ENCODE measurements at regions not wholly inside any gene's neighbourhood (a gene's known extent, or its start where the extent isn't known, plus 50 kb on each side); places are given as distances from the start of the nearest gene placed in this dataset.
"Not testable (repeated sequence)": the region's sequence is repeated elsewhere in the genome, so short reads cannot be mapped to it uniquely, and the experiment has no call there.

GRCh38 chr5:98227489-98227888, 546.0 kb upstream of the RGMB start:
- intact Hi-C loops (cut with micrococcal nuclease; ENCODE audit: unreplicated experiment) = no loop called here
- ATAC-seq (no peak), DNase-seq (ENCODE audit: low read depth, low spot score) (no peak)
- Histone ChIP-seq H3K27me3 (ENCODE audit: control insufficient read depth, insufficient read depth, low read length) (no peaks in the 10 kb centered on the region), H3K4me3 (ENCODE audit: low read depth in 2 of 2, low read length in 2 of 2) (no peak overlapping the region), H3K27ac (ENCODE audit: low read length) (no peak overlapping the region), H3K4me1 (ENCODE audit: control insufficient read depth, insufficient read depth, low read length) (no peaks in the 10 kb centered on the region), H3K36me3 (ENCODE audit: control insufficient read depth, insufficient read depth, low read length) (no peaks in the 10 kb centered on the region), H3K9me3 (ENCODE audit: control insufficient read depth, insufficient read depth, low read depth, low read length) (no peaks in the 10 kb centered on the region)
- in situ Hi-C loops (cut with HindIII; ENCODE audit: low pct_unique_long_range_greater_than_20kb, low sequenced_read_pairs) = no loop called here
- TF ChIP-seq POLR2AphosphoS5 (IDR thresholded peaks at IDR 0.05; ENCODE audit: low read depth, low read length) (no peak), CTCF (IDR thresholded peaks at IDR 0.05) (no peak), REST (IDR thresholded peaks at IDR 0.05; ENCODE audit: insufficient read depth in 1 of 2, low read depth in 2 of 2, low read length in 1 of 2) (no peak), SIN3A (IDR thresholded peaks at IDR 0.05; ENCODE audit: borderline replicate concordance, insufficient read depth, low read depth, low read length) (no peak), TCF7L2 (IDR thresholded peaks at IDR 0.05; ENCODE audit: low read depth, low read length) (no peak)
- no TSS peak for BruUV-seq (replicated peaks)
- POLR2A ChIA-PET = no interaction called here
- CTCF ChIA-PET = no interaction called here

- Histone ChIP-seq H3K4me1 (ENCODE audit: control insufficient read depth, insufficient read depth, low read length) (no peaks in the 10 kb centered on the region), H3K4me3 (ENCODE audit: low read depth in 2 of 2, low read length in 2 of 2) (no peak overlapping the region), H3K9me3 (ENCODE audit: control insufficient read depth, insufficient read depth, low read depth, low read length) (no peaks in the 10 kb centered on the region), H3K27me3 (ENCODE audit: control insufficient read depth, insufficient read depth, low read length) (no peaks in the 10 kb centered on the region), H3K36me3 (ENCODE audit: control insufficient read depth, insufficient read depth, low read length) (no peaks in the 10 kb centered on the region), H3K27ac (ENCODE audit: low read length) (no peak overlapping the region)
- DNase-seq (ENCODE audit: low read depth, low spot score) (no peak), ATAC-seq (no peak)
- in situ Hi-C loops (cut with HindIII; ENCODE audit: low pct_unique_long_range_greater_than_20kb, low sequenced_read_pairs) (no loop called here), intact Hi-C loops (cut with micrococcal nuclease; ENCODE audit: unreplicated experiment) (no loop called here)
- TF ChIP-seq CTCF (IDR thresholded peaks at IDR 0.05) (no peak), REST (IDR thresholded peaks at IDR 0.05; ENCODE audit: insufficient read depth in 1 of 2, low read depth in 2 of 2, low read length in 1 of 2) (no peak), SIN3A (IDR thresholded peaks at IDR 0.05; ENCODE audit: borderline replicate concordance, insufficient read depth, low read depth, low read length) (no peak), POLR2AphosphoS5 (IDR thresholded peaks at IDR 0.05; ENCODE audit: low read depth, low read length) (no peak), TCF7L2 (IDR thresholded peaks at IDR 0.05; ENCODE audit: low read depth, low read length) (no peak)
- ChIA-PET CTCF (no interaction called here), POLR2A (no interaction called here)
- no TSS peak for BruUV-seq (replicated peaks)
Measured at GRCh38 chr5:98231089-98231488, 542.4 kb upstream of the RGMB start.

GRCh38 chr5:98237794-98238193, 535.7 kb upstream of the RGMB start:
- H3K4me1 ChIP-seq (ENCODE audit: control insufficient read depth, insufficient read depth, low read length); H3K36me3 ChIP-seq (ENCODE audit: control insufficient read depth, insufficient read depth, low read length); H3K27ac ChIP-seq (ENCODE audit: low read length); DNase-seq (ENCODE audit: low read depth, low spot score); POLR2A ChIA-PET; ATAC-seq; BruUV-seq (replicated peaks); intact Hi-C loops (cut with micrococcal nuclease; ENCODE audit: unreplicated experiment); H3K4me3 ChIP-seq (ENCODE audit: low read depth in 2 of 2, low read length in 2 of 2); in situ Hi-C loops (cut with HindIII; ENCODE audit: low pct_unique_long_range_greater_than_20kb, low sequenced_read_pairs); CTCF ChIA-PET; H3K9me3 ChIP-seq (ENCODE audit: control insufficient read depth, insufficient read depth, low read depth, low read length); H3K27me3 ChIP-seq (ENCODE audit: control insufficient read depth, insufficient read depth, low read length): not testable (repeated sequence)
